ENCODE measurements at regions not wholly inside any gene's neighbourhood (a gene's known extent, or its start where the extent isn't known, plus 50 kb on each side); places are given as distances from the start of the nearest gene placed in this dataset.

DNA sequence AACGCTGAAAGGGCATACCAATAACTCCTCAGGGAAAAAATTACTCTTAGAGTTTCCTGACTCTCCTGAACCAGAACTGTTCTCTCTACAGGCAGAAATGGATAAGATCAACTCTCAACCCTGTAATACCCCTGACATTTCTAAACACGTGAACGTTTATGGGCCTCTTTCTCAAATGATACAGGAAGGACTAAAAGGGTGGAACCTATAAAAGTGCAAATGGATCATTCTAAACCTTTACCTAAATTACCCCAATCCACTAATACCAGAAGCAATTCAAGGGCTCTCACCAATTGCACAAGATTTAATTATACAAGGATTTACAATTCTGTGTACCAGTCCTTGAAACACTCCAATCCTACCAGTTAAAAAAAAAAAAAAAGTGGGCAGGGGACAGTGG, 98.0 kb upstream of the FAM174B start:
- TF ChIP-seq, protein P1, sequence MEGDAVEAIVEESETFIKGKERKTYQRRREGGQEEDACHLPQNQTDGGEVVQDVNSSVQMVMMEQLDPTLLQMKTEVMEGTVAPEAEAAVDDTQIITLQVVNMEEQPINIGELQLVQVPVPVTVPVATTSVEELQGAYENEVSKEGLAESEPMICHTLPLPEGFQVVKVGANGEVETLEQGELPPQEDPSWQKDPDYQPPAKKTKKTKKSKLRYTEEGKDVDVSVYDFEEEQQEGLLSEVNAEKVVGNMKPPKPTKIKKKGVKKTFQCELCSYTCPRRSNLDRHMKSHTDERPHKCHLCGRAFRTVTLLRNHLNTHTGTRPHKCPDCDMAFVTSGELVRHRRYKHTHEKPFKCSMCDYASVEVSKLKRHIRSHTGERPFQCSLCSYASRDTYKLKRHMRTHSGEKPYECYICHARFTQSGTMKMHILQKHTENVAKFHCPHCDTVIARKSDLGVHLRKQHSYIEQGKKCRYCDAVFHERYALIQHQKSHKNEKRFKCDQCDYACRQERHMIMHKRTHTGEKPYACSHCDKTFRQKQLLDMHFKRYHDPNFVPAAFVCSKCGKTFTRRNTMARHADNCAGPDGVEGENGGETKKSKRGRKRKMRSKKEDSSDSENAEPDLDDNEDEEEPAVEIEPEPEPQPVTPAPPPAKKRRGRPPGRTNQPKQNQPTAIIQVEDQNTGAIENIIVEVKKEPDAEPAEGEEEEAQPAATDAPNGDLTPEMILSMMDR (conservative IDR thresholded peaks at IDR 0.05; ENCODE audit: low read depth, low read length) = no peak
- TF ChIP-seq MXI1 (IDR thresholded peaks at IDR 0.05; ENCODE audit: borderline replicate concordance, low read depth, low read length) (no peak), FOS (IDR thresholded peaks at IDR 0.05; ENCODE audit: low read depth, low read length) (no peak), POLR2A (IDR thresholded peaks at IDR 0.05; ENCODE audit: low read depth, low read length) (no peak), MAZ (IDR thresholded peaks at IDR 0.05; ENCODE audit: borderline replicate concordance, low read depth, low read length) (no peak), SMC3 (IDR thresholded peaks at IDR 0.05; ENCODE audit: low read depth, low read length) (no peak), BHLHE40 (IDR thresholded peaks at IDR 0.05; ENCODE audit: low read depth, low read length) (no peak), RAD21 (IDR thresholded peaks at IDR 0.05; ENCODE audit: low read length) (no peak), NFE2L2 (IDR thresholded peaks at IDR 0.05; ENCODE audit: low read depth, low read length) (no peak), RCOR1 (IDR thresholded peaks at IDR 0.05; ENCODE audit: insufficient replicate concordance, low read length) (no peak), CHD1 (IDR thresholded peaks at IDR 0.05; ENCODE audit: low read depth, low read length) (no peak)
- TF ChIP-seq, protein P2, sequence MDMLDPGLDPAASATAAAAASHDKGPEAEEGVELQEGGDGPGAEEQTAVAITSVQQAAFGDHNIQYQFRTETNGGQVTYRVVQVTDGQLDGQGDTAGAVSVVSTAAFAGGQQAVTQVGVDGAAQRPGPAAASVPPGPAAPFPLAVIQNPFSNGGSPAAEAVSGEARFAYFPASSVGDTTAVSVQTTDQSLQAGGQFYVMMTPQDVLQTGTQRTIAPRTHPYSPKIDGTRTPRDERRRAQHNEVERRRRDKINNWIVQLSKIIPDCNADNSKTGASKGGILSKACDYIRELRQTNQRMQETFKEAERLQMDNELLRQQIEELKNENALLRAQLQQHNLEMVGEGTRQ (IDR thresholded peaks at IDR 0.05; ENCODE audit: low read depth, low read length) = no peak
- TF ChIP-seq, protein P3, sequence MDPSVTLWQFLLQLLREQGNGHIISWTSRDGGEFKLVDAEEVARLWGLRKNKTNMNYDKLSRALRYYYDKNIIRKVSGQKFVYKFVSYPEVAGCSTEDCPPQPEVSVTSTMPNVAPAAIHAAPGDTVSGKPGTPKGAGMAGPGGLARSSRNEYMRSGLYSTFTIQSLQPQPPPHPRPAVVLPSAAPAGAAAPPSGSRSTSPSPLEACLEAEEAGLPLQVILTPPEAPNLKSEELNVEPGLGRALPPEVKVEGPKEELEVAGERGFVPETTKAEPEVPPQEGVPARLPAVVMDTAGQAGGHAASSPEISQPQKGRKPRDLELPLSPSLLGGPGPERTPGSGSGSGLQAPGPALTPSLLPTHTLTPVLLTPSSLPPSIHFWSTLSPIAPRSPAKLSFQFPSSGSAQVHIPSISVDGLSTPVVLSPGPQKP (IDR thresholded peaks at IDR 0.05; ENCODE audit: borderline replicate concordance, low read depth, low read length) = no peak
